HFF-Myc (cell line): ENCODE measurements at regions not wholly inside any gene's neighbourhood (a gene's known extent, or its start where the extent isn't known, plus 50 kb on each side); places are given as distances from the start of the nearest gene placed in this dataset.
"Not testable (repeated sequence)": the region's sequence is repeated elsewhere in the genome, so short reads cannot be mapped to it uniquely, and the experiment has no call there.

Experiments used
- DNase-seq: peaks from one replicate; pipeline ENCODE4 v3.0.0-alpha.2; 2011; ENCODE audit warnings: low read depth; ENCODE audit errors: extremely low read depth
- H3K4me3 ChIP-seq: replicated peaks from 2 replicates; pipeline ENCODE4 v1.5.1; 2011; ENCODE audit warnings: low read depth, mild to moderate bottlenecking, control low read depth, low read length
- TF ChIP-seq, protein P1 (sequence below): IDR thresholded peaks from 2 replicates; pipeline ENCODE4 v1.5.1; 2012; ENCODE audit warnings: mild to moderate bottlenecking, low read depth, low read length, control low read depth; ENCODE audit errors: missing control alignments

DNA sequence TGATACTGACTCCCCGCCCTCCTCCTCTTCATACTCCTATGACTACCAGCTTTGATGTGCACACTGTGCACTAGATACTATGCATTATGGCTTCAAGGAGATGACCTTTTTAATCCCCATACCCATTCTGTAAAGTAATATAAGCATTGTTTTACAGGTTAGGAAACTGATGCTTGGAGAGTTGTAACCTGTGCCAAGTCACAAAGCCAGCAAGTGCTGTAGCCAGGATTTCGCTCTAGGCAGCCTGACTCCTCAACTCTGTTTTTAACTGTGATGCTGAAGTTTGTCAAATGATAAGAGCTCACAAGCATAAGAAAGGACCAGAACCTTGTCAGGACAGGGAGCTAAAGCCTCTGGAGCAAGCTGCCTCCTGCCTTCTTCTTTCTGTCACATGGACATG lies 461.3 kb downstream of the TMEM232 start:
- no peak for DNase-seq
- H3K4me3 ChIP-seq, result no peak overlapping the region
- TF ChIP-seq, protein P1, sequence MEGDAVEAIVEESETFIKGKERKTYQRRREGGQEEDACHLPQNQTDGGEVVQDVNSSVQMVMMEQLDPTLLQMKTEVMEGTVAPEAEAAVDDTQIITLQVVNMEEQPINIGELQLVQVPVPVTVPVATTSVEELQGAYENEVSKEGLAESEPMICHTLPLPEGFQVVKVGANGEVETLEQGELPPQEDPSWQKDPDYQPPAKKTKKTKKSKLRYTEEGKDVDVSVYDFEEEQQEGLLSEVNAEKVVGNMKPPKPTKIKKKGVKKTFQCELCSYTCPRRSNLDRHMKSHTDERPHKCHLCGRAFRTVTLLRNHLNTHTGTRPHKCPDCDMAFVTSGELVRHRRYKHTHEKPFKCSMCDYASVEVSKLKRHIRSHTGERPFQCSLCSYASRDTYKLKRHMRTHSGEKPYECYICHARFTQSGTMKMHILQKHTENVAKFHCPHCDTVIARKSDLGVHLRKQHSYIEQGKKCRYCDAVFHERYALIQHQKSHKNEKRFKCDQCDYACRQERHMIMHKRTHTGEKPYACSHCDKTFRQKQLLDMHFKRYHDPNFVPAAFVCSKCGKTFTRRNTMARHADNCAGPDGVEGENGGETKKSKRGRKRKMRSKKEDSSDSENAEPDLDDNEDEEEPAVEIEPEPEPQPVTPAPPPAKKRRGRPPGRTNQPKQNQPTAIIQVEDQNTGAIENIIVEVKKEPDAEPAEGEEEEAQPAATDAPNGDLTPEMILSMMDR, result no peak

DNA sequence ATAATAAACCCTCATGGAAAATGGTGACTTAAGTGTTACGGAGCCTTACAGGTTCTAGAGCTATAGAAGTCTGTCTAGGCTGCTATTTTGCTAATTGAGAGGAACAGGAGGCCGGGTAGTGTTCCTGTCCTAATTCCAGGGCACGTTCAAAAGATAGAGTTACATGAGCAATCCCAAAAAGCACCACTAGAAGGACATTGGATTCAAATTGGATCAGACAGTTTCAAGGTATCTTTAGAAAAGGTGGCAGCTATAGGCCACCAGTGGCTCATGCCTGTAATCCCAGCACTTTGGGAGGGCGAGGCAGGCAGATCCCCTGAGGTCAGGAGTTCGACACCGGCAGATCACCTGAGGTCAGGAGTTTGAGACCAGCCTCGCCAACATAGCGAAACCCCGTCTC lies 458.8 kb downstream of the TMEM232 start:
- TF ChIP-seq, protein P1, result no peak
- no peak overlapping the region for H3K4me3 ChIP-seq
- no peak for DNase-seq

DNA sequence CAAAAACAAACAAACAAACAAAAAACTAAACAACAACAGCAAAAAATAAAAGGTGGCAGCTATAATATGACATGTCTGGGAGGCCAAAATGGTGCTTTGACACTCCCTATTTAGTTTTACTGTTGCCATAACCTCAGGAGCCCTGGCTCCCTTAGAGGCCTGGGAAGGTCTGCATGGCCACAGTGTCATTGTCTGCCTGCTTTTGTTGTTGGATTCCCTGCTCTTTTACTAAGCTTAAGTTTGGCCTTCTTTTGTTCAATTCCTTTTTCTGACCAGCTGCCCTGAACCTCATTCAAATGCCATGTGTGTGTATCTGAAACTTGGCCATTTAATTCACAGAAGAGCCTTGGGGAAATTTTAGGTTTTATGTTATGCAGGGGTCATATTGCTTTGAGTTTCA lies 458.2 kb downstream of the TMEM232 start:
- TF ChIP-seq, protein P1, result no peak
- no peak for DNase-seq

DNA sequence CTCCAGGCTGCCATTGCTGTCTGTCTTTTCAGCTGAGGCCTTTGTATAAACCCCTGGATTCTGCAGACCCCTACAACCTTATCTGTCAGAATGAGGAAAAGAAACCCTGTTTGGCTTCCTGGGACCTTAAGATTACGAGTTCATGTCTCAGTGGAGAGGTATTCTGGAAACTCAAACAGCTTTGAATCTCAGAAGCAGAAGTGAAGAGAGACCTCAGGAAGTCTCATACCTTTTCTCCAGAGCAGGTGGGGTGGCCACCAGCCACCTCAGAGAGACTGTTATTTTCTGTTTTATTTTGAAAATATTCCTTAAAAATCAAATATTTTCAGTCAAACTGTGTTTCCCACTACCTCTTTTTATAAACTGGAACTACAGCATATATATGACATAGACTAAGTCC lies 457.5 kb downstream of the TMEM232 start:
- TF ChIP-seq, protein P1, result no peak
- no peak for DNase-seq
- no peak overlapping the region for H3K4me3 ChIP-seq

More for the DNA sequence above, 458.2 kb downstream of the TMEM232 start:
- H3K4me3 ChIP-seq, result no peak overlapping the region

DNA sequence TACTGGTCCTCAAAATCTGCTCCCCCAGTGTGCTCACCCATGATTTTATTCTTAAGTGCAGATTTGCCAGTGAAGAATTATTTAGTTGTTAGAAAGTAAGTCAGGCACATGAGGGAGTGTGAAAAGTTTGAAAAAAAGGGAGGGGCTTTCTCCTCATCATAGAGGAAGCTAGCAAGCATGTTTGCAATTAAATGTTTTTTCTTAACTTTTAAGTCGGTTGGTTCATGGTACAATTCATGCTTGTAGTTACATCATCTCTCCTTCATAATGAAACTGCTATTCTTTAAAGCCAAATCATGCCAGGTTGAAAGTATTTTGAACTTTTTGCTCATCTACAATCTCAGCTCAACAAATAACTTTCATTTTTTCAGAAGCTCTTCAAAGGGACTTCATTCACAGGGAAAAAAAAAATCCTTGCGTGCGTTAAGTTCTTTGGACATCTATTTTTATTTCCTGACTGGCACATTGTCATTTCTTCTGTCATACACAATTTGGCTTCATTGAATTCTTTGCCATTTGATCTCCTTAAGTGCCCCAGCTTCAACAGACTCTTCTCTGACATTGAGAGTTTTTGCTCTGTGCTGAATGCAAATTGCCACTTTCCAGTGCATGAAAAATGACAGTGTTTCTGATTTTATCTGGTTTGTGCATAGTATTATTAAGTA lies 456.9 kb downstream of the TMEM232 start:
- TF ChIP-seq, protein P1, result no peak
- H3K4me3 ChIP-seq, result no peak overlapping the region
- no peak for DNase-seq

DNA sequence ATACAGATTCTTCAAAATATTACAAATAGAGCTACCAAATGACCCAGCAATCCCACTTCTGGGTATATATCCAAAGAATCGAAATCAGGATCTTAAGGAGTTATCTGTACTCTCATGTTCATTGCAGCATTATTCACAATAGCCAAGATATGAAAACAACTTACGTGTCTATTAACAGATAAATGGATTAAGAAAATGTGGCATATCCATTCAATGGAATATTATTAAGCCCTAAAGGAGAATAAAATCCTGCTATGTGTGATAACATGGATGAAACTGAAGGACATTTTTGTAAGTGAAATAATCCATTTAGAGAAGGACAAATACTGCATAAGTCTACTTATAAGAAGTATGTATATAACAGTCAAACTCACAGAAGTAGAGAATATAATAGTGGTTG lies 450.6 kb downstream of the TMEM232 start:
- TF ChIP-seq, protein P1, result no peak
- DNase-seq, result no peak
- H3K4me3 ChIP-seq, result no peak overlapping the region

DNA sequence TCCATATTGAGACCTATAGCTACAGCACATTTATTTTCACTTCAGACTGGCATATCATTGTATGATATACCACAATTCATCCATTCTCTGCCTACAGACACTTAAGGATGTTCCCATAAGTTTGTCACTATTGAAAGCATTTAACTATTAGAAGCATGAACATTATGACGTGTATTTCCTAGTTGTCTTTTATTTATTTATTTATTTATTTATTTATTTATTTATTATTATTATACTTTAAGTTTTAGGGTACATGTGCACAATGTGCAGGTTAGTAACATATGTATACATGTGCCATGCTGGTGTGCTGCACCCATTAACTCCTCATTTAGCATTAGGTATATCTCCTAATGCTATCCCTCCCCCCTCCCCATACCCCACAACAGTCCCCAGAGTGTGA lies 448.0 kb downstream of the TMEM232 start:
- not testable (repeated sequence) for H3K4me3 ChIP-seq, DNase-seq

DNA sequence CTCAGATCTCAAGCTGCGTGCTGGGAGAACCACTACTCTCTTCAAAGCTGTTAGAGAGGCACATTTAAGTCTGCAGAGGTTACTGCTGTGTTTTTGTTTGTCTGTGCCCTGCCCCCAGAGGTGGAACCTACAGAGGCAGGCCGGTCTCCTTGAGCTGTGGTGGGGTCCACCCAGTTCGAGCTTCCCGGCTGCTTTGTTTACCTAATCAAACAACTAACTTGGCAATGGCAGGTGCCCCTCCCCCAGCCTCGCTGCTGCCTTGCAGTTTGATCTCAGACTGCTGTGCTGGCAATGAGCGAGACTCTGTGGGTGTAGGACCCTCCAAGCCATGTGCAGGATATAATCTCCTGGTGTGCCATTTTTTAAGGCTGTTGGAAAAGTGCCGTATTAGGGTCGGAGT lies 442.4 kb downstream of the TMEM232 start:
- DNase-seq, H3K4me3 ChIP-seq: not testable (repeated sequence)
